ENCODE measurements at regions not wholly inside any gene's neighbourhood (a gene's known extent, or its start where the extent isn't known, plus 50 kb on each side); places are given as distances from the start of the nearest gene placed in this dataset.

DNA sequence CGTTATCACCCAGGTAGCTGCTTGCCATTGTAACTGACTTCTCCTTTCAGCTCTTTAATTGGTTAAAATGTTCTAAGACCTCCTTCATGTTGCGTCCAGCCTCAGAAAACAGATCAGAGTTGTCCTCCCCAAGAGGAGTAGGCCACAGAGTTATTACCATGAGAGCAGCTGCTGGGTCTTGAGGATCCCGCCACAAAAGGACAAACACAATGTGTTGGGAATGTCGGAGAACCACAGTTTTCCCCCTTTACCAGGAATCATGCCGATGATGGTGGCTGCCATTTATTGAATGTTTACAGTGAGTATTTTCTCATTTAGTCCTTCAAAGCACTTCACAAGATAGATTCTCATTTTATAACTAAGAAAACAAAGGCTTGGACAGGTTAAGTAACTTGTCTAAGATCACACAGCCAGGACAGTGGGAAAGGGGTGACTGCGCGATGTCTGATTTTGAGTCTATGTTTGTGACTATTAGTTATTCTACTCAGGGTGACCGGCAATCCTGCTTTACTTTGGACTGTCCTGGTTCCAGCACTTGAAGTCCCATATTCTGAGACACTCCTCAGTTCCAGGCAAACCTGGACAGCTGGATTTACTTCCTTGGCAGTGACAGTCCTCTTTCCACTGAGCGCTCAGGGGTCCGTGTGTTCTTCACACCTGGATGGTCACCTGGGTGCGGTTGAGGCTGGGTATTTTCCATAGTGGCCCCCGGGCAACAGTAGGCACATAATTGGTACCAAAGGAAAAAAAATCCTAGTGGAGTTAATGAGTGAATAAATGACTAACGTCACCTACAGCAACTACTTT lies 93.6 kb downstream of the LIPG start:
- no peak for DNase-seq

DNA sequence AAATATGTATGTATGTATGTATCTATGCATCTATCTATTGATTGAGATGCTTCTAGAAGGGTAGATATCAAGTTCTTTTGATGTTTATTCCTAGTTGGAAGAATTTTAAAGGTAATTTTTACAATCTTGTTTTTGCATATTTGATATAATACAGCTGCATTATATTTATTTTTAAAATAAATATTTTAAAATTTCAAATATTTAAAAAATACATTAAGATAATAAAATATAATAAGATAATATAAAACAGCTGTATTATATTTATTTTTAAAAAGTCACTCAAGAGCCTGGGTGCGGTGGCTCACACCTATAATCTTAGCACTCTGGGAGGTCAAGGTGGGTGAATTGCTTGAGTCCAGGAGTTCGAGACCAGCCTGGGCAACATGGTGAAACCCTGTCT lies 92.5 kb downstream of the LIPG start:
- DNase-seq, result no peak

DNA sequence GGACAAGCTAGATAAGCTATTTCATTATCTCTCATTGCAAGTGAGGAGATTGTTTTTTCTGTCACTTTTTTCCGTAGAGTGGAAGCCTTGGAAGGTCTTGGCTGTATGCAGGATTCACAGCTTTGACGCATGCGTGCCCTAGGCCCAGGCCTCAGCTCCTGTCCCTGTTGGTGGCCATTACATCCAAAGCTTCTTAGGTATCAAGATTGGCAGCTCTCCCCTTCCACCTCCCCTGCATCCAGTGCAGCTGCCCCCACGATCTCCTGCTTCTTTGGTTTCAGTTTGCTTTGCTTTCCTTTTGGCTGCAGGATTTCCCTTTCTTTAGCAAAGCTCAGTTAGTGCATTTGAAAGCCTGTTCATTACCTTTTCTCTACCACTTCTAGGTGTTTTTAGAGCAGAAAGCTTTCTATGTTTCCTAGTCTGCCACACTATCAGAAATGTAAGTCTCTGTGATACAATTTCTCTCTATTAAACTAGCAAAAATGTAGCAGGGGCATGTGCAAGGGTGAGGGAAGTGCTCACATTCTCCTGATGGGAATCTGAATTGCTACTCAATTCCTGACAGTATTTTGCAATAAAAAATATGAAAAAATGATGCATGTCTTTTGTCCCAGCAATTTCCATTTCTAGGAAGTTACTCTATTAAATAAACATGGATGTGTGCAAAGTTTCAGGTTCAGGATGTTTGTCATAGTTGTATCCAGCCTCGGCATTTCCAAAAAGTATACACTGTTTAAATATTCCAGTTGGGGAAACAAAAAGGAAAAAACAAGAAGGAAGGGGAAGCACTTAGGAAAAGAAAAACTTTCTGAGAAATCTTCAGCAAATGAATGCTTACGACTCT lies 91.2 kb downstream of the LIPG start:
- no peak for DNase-seq

DNA sequence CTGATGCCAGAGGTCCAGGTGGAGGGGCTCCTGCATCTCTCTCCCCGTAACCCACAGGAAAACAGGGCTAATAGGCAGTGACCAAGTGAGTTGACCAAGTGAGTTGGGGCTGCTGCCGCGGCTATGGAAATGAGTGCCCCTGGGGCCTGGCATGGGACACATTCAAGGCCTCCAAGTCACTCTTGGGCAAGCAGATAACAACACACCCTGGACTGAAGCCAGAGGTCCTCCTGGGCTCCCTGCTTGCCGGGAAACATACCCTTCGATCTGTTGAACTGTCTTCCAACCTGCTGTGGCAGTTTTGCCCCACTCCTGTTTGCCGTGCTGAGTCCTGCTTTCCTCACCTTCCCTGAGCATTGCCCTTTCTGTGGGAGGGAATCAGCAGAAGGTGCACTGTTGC lies 89.2 kb downstream of the LIPG start:
- DNase-seq, result no peak

DNA sequence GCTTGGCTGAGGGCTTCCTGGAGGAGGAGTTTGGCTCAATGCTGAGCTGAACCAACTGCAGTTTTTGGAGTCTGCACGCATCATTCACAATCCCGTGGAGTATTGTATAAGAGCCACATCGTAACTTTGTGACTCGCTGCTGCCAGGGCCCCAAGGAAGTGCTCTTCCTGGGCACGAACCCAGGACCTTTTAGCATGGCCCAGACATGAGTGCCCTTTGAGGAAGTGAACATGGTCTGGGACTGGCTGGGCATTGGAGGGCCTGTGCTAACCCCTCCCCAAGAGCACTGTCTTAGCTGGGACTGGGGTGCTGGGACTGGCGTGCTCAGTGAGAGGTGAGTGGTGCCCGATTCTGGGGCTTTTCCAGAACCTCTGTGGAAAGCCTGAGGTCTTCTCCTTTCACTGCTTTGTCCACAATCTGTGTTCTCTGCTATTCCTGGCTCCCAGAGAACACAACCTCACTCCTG lies 88.6 kb downstream of the LIPG start:
- no peak for DNase-seq

DNA sequence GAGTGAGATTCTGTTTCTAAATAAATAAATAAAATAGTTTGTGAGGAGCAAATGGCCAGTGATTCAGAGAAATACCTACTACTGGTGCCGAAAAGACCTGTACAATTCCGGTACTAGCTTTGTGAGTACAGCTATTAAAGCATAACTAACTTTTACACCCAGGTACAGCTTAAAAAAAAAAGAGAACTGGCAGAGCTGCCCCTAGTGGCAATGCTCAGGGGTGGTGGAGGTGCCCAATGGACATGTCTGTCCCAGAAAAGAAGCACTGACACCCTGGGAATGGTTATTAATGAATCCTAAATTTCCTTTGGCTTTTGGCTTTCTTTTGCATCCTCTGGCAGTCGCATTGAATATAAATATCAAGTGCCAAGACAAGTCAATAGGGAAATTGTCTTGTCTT lies 87.0 kb downstream of the LIPG start:
- no peak for DNase-seq
